NAMALWA (cell line): ENCODE measurements at regions not wholly inside any gene's neighbourhood (a gene's known extent, or its start where the extent isn't known, plus 50 kb on each side); places are given as distances from the start of the nearest gene placed in this dataset.
"Not testable (repeated sequence)": the region's sequence is repeated elsewhere in the genome, so short reads cannot be mapped to it uniquely, and the experiment has no call there.

Source experiments
- DNase-seq: peaks from one replicate; pipeline ENCODE4 v3.0.0-alpha.2; 2015; ENCODE audit warnings: low spot score

DNA sequence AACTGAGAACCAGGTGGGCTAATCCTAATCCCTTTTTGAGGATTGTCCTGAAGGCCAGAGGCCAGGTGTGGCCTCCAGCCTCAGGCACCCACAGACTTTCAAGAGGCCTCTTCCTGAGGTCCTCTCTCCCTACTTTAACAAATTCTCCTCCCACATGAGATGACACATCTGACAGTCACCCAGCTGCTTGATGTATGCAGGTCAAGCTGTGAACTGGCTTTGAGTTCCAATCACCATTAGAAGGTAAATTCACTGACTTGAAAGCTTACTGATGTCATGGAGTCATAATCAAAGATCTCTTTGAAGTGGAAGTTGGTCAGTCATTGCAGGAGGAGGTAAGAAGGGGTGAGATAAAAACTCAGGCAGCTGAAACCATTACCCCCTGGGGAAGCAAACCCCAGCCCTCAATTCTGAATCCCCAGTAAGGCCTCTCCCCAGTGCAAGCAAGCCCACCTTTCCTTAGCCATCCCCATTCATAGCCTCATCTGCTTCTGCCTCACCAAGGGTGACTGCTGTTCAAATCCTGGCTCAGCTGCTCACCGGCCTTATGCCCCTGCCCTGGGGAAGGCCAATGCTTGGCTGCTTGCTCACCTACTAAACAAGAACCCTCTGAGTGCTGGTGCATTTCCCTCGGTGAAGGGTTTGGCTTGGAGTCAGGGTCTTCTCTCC lies 196.3 kb downstream of the BCL2L11 start:
- not testable (repeated sequence) for DNase-seq

DNA sequence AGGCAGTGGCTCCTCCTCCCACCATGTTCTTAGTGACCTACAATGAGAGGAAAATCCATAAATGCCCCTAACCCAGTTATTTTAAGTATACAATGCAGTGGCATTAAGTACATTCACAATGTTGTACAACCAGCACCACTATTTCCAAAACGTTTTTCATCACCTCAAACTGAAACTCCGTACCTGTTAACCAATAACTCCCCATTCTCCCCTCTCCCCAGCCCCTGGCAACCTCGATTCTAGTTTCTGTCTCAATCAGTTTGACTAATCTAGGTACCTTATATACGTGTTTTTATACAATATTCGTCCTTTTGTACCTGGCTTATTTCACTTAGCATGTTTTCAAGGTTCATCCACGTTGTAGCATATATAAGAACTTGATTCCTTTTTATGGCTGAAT lies 198.8 kb downstream of the BCL2L11 start:
- not testable (repeated sequence) for DNase-seq

DNA sequence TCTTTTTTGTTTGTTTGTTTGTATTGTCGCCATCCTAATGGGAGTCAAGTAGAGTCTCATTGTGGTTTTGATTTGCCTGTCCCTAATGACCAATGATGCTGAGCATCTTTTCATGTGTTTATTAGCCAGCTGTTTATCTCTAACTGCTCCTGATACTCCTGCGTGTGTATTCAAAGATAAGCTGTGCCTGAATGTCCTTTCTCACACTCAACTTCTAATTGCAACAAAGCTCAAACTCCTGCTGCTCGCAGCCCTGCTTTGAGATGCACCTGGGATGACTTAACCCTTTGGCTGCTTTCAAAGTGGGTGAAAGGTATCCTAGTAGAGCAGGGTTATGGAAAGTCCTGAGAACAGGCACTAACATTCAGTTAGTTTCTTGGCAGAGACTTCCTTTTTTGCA lies 199.6 kb downstream of the BCL2L11 start:
- not testable (repeated sequence) for DNase-seq

DNA sequence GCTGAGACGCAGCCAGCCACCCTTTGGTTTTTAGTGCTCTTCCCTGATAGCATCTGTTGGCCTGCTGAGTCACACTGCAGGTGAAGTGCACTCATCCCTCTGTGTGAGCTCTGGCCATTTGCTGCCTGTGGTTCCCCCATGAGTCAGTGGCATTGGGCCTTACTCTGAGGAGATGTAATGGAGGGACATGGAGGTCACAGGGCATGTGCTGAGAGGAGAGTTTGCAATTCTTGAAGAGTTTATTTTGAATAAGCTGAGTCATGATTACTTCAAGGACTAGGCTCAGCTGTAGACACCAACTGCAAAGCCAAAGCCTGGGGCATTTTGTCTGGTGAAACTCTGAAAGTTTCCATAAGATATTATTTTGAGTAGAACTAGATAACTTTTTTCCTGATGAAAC lies 200.3 kb downstream of the BCL2L11 start:
- not testable (repeated sequence) for DNase-seq

DNA sequence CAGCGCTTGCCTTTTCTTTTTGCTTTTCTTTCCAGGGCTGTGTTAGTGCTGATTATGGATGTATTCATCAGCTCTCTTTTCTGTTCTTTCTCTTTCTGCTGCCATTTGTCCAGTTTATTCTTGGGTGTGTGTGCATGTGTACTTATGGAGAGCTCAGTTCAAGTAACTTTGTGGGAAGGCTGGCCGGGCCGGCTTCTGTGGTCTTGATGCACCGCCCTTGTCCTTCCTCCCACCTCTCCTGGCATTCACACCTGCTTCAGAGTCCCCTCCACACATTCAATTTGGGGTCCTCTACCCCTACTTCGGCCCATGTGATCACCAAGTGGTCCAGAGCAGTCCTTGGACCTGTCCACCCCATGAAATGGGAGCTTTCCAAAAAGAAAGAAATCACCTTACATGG lies 202.7 kb downstream of the BCL2L11 start:
- not testable (repeated sequence) for DNase-seq

DNA sequence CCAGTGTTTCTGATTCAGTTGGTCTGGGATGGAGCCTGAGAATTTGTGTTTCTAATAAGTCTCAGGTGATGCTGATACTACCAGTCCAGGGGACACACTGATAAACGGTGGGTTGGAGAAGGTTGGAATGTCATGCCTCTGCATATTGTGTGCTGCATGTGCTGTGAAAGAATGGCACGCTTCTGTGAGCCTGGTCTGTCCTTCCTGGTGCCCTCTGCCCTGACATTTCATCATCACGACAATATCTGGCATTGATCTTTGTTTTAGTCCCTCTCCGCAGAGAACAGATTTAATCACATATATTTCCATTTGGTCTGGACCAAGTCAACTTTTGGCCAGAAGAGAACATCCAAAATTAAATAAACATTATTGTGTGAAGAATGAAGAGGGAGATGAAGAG lies 207.0 kb downstream of the BCL2L11 start:
- DNase-seq: not testable (repeated sequence)

DNA sequence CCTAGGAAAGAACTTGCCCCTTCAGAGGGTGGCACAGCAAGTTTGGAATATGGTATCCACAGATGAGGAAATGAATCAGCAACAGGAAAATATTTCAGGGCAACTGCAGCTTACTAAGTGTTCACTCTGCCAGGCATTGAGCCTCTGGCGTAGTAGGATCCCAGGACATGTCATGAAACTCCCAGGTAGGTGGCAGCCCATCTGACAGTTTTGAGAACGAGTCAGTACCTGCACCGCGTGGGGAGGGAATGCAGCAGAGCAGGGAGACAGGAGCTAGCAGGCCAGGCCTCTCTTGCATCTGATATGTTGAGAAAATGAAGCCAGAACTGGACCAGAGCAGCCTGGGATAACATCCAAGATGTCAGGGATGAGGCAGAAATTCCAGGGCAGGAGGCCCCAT lies 208.6 kb downstream of the BCL2L11 start:
- DNase-seq: not testable (repeated sequence)

DNA sequence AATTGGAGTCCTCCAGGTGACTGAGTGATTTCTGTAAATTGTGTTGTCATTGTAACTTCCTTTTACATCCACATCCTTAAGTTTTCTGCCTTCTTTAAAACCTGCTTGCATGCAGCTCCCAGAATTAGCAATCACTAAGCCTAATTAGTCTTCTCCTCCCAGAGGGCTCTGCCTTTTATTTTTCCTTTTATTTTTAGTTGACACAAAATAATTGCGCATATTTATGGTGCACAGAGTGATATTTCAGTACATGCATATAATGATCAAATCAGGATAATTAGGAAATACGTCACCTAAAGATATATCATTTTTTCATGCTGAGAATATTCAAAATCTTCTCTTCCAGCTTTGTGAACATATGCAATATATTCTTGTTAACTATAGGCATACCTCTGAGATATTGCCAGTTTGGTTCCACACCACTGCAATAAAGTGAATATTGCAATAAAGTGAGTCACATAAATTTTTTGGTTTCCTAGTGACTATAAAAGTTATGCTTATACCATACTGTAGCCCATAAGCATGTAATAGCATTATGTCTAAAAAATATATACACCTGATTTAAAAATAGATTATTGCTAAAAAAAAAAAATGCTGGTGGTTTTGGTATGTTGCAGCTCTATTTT lies 210.5 kb downstream of the BCL2L11 start:
- not testable (repeated sequence) for DNase-seq

DNA sequence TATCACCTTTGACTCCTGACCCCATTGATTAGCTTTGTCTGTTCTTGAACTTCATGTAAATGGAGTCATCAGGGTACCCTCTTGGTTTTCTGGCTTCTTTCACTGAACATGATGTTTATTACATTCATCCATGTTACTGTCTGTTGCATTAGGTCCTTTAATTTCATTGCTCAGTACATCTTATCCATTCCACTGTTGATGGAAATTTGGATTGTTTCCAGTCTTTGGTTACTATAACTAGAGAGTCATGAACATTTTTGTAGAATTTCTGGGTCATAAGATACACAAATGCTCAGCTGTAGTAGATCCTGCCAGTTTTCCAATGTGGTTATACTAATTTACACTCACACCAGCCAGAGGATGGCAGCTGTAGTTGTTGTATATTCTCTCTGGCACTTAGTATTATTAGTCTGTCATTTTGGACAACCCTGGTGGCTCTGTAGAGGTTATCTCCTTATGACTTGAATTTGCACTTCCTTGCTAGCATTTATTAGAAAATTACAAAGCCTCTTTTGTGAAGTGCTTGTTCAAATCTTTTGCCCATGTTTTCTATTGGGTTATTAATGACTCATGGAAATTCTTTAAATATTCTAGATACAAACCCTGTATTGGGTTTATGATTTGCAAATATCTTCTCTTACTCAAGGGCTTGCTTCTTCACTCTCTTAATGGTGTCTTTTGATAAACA lies 214.7 kb downstream of the BCL2L11 start:
- DNase-seq: not testable (repeated sequence)

DNA sequence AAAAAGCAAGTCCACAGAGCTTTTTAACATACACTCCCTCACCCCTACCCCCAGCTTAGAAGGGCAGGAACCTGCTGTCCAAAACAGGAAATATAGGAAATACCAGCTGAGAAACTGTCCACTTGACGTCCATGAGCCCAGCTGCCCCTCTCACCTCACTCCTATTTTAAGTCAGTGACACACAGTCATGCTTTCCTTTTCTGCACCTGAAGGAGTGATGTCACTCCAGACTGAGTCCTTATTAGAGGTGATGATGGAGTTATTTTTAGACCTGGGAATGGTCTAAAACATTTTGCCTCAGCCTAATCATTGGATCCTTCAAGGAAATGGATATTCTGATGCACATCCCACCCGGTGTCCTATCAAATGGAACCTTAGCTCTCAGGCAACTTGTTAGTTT lies 217.8 kb downstream of the BCL2L11 start:
- DNase-seq: not testable (repeated sequence)

DNA sequence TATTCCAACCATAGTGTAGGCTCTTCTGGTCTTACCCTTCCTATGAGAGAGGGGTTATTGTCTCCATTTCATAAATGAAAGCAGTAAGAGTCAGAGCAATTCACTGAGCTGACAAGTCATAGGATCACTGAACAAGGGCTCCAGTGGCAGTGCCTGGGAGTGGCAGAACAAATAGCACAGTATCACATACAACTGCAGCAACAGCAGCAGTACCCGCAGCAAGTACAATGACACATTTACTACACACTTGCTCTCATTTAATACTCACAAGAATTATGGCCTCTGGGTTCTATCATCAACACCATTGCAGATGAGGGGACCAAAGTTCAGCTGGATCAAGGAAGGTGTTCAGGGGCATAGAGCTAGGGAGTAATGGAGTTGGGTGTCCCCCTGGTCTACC lies 218.8 kb downstream of the BCL2L11 start:
- not testable (repeated sequence) for DNase-seq

DNA sequence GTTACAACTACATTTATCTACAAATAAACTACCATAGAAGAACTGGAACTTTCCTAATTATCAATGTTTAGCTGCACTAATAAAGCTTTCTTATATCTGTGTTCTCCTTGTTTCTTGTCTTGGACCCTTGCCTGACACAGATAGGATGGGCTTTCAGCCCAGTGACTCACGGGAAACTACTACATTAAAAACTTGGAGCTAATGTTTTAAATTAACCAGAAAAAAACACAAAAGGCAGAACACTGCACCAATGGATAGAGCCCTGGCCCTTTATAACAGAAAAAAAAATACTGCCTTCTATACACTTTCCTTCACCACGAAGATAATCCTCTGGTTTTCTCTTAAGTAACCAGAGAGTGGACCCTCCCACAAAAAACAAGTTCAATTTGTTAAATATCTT lies 223.9 kb downstream of the BCL2L11 start:
- DNase-seq: not testable (repeated sequence)

DNA sequence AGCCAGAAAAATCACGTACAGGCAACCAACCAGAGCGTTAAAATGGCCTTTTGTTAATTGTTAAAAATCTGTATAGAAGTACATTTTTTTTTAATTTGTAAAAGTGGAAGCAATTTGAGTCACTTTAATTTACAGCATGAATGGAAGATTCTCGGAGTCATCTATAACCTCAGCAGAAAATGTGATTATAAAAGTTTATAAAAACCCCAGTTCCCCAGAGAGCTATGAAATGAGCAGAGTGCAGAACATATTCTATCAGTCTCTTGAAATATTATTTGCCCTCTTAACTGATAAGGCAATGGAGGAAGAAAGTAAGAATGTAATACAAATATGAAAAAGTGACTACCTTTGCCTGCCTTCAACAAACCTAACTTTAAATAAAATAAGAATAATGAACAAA lies 224.7 kb downstream of the BCL2L11 start:
- not testable (repeated sequence) for DNase-seq

DNA sequence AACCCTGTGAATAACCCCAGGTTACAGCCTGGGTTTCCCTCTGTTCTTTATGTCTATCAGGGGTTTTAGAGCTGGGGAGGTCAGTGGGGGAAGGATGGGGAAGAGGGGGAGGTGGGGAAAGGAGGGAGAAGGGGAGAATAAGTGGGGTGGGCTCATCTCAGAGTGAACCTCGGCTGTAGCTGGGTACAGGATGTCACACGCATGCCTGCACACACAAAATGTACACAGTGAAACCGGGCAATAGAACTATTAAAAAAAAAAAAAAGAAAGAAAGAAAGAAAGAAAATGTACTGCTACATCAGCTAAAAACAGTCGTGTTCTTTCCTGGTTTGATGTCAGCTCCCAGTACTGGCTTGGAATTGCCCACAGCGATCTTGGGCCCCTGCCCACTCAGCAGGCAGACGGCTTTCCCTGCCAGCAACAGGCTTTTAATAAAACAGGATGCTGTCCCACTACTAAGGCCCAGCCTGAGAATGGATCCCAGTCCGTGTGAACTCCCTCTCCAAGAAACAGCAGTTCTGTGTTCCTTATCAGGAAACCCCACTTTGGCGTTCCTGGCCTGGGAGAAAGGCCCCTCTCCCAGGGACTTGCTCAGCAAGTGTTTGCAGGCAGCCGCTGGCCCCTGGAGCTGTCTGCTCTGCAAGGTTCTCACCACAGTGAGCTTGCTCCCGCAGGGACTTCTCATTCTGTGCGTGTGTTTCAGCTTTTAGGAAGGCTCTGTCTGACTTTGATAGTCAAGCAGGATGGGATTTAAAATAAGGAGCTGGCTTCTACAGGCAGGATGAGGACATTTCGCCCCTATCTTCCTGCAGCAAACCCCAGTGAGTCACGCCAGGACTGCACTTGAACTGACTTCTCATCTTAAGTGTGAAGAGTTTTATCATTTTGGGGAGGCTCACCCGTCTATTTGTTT lies 225.6 kb downstream of the BCL2L11 start:
- not testable (repeated sequence) for DNase-seq

DNA sequence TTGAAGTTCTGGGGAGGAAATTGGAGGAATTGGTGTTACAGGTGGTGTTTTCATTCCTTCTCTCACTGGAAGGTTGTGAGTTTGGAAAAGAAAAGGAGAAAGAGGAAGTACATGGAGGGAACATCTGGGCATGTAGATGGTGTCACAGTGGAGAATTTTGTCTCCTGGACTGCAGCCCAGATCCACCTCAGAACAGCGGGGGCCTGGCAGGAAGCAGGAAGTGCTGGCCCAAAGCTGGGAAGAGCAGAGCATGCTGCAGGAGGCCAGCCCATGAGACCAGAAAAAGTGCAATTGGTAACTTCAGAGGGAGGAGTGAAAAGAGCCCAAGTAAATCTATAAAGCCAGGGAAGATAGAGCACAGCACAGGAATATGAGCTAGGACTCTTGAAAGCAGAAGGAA lies 227.0 kb downstream of the BCL2L11 start:
- DNase-seq: not testable (repeated sequence)

DNA sequence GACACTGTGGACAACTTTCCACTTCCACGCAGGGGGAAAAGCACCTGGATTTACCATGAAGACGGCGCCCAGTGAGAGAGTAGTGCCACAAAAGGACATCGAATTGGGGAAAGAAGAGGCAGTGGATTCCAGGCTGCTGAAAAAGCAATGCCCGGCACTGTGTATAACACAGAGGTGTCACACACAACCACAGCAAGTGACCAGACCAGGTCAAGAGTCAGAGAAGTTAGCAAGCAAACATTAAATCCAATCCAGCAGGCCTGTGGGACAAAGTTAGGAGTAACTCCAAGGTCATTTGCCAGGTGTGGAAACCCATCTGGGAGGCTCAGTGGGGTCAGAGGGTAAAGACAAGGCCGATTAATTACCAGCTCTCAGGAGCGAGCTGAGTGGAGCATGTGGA lies 227.6 kb downstream of the BCL2L11 start:
- not testable (repeated sequence) for DNase-seq

DNA sequence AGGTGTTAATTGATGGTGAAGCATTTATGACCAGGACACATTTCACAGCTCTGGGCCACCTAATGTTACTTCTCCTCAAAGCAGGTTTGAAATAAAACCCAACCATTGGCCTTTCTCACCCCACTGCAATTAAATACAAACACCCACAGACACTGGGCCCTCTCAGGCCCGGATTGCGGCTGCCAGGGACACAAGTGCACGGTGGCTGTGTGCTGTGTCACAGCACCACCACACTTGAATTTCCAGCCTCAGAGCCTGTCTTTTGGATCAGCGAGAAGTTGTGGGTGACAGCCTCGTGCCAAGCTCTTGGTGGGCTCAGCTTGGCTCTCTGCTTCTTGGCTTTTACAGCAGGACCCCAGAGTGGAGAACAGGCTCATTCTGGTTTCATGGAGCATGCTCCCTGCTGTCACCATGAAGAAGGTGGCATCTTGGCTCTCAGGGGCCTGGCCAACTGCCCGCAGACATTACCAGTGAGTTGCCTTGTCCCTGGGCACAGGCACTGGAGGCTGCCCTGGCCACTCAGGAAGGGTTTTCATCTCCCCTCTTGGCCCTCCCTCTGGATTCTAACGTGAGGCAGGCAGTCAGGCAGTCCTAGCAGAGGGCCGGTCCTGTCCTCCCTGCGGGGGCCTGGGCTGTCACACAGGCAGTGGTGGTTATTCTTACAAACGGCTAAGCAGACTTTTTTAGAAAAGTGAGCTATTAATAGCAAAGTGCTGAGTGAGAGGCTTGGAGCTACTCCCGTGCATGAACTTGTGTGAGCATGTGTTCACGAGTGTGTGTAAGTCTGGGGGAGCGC lies 234.5 kb downstream of the BCL2L11 start:
- DNase-seq: not testable (repeated sequence)

DNA sequence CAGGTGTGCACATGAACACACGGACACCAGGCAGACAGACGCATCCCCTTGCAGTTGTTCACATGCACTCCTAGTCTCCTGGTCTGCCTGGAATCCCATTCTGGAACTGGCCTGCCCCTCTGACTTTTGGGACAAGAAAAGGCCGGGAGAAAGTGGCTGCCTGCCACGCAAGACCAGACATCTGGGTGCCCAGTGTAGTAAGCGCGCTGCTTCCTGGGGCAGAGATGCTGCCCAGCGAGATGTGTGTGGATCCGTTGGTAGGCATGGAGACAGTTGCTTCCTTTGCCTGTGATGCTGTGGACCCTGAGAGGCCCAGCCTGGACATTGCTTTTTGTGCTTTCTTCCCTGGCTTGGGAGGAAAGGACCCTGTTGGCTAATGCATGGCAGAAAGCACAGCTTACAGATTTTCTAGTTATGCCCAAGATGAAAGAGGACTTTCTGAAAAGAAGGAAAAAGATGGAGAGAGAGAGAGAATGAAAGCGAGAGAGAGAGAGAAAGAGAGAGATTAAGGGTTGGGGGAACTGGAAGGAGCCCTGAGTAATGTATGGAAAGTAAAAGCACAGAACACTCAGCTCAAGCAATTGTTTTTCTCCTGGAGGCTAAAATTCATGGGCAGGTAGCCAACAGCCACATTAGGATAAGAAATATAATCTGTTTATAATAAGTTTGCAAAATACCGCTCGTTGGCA lies 235.3 kb downstream of the BCL2L11 start:
- not testable (repeated sequence) for DNase-seq

DNA sequence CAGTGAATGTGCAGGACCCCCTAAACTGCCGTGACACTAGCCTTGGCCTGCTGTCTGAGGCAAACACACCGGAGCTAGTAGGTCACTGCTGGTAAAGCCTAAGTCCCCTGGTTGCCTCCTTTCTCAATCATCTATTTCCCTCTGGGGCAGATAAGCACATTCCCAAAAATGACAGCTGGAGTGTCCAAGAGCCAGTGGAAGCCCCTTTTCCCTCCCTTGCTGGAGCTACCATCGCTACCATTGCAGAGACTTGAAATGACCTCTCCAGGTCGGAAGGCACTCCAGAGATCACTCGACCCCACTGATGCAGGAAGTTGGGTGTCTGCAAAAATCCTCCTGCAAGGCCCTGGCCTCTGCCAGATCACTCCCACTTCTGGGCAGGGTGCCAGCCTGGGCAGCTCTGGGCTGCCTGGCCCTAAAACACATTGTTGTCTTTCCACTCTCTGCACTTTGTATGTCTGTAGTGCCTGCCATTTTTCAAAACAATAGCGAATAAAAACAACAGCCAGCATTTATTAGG lies 235.9 kb downstream of the BCL2L11 start:
- not testable (repeated sequence) for DNase-seq

DNA sequence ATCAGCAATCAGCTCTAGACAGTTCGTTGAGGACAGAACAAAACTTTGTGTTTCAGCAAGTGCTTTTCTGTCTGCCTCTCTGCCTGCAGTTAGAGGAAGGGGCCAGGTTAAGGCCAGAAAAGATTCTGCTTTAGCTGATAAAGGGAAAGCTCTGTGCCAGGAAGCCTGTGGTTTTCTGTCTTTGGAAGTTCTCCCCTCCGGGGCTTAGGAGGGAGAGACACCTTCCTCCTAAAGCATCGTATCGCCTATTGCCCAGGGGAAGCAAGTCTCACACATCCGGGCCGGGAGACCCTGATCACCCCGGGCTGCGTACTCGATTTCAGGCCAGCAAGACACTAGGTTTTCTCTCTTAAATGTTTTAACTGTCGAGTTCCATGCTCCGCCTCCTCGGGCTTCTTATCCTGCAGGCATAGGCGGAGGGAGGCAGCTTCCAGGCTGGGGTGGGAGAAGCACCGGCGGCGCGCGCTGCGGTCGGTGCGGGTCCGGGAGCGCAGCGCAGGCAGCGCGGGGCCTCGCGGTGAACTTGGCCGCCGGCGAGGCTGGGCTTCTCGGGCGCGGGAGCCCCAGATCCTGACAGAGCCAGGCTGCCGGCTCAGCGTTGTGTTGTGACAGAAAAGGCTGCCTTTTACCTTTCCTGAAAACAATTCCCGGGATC lies 245.4 kb downstream of the BCL2L11 start:
- DNase-seq: not testable (repeated sequence)
